GM12873 (cell line): ENCODE measurements at regions not wholly inside any gene's neighbourhood (a gene's known extent, or its start where the extent isn't known, plus 50 kb on each side); places are given as distances from the start of the nearest gene placed in this dataset.

Experiments used
- CTCF ChIP-seq: IDR thresholded peaks from 2 replicates; pipeline ENCODE4 v1.5.1; 2012; ENCODE audit warnings: low read depth, mild to moderate bottlenecking, moderate library complexity, low read length, control low read depth; ENCODE audit not compliant: insufficient read depth; ENCODE audit errors: missing control alignments

DNA sequence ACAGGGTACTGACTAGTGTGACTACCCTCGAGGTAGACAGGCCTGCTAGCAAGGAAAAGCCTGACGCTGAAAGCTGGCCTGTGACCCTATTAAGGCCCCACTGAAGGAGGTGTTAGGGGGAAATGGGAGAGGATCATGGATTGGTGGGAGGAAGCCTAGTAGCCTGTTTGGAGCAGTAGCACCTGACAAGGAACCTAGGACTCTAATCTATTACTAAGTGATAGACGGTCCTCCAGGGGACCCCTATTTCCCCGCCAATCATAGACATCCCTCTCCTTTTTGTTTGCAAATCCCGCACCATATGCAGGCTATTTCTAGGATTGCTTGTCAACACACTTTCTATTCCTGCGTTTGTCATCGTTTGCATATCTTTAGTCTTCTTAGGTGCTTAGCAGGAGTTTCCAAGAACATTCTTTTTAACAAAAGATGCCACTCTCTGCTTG lies 1338.8 kb upstream of the MIR17HG start:
- TF ChIP-seq CTCF = no peak

DNA sequence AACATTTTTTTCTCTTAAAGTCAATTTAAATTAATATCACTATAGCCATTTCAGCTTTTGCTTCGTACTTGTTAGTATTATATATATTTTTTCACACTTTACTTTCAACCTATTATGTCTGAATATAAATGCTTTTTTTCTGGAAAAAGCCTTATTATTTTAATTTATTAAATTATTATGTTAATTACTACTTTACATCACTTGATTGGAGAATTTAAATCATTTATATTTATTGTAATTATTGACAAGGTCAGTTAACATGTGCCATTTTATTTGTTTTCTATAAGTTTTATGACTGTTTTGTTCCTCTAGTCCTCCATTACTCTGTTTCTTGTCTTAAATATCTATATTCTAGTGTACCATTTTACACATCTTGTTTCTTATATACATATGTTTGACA lies 1333.4 kb upstream of the MIR17HG start:
- no peak for TF ChIP-seq CTCF

GRCh38 chr13:90015565-90016507 lies 1331.7 kb upstream of the MIR17HG start:
- TF ChIP-seq CTCF = no peak

- TF ChIP-seq CTCF = no peak
Measured at GRCh38 chr13:90016688-90017087, 1330.8 kb upstream of the MIR17HG start.

- no peak for TF ChIP-seq CTCF
Measured at GRCh38 chr13:90020536-90021070, 1326.9 kb upstream of the MIR17HG start.

GRCh38 chr13:90027409-90027808 lies 1320.1 kb upstream of the MIR17HG start:
- TF ChIP-seq CTCF = no peak

- TF ChIP-seq CTCF = no peak
Measured at GRCh38 chr13:90032313-90032712, 1315.2 kb upstream of the MIR17HG start.
